ENCODE measurements at regions not wholly inside any gene's neighbourhood (a gene's known extent, or its start where the extent isn't known, plus 50 kb on each side); places are given as distances from the start of the nearest gene placed in this dataset.

DNA sequence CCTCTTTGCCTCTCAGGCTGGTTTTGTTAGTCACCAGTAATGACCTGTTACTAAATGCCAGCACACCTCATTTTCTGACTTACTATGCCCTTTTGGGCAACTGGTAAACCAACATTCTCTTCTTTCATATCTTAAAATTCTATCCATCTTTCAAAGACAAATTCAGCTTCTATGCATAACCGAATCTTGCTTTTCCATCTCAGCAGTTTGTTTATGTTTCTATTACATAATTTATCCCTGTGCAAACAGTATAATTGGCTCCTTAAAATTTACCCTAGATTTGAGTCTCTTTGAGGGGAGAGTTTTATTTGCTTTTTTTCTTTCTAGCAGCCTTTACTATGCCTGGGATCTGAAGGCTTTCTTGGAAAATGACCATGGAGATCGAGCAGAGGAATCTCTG is 58.5 kb upstream of the SIPA1L2 start:
- DNase-seq: no peak
- H3K27ac Mint-ChIP-seq: no peak overlapping the region
- H3K36me3 Mint-ChIP-seq (ENCODE audit: low read depth): no peaks in the 10 kb centered on the region
- H3K4me1 Mint-ChIP-seq (ENCODE audit: low read depth): no peaks in the 10 kb centered on the region
- TF ChIP-seq, protein P1, sequence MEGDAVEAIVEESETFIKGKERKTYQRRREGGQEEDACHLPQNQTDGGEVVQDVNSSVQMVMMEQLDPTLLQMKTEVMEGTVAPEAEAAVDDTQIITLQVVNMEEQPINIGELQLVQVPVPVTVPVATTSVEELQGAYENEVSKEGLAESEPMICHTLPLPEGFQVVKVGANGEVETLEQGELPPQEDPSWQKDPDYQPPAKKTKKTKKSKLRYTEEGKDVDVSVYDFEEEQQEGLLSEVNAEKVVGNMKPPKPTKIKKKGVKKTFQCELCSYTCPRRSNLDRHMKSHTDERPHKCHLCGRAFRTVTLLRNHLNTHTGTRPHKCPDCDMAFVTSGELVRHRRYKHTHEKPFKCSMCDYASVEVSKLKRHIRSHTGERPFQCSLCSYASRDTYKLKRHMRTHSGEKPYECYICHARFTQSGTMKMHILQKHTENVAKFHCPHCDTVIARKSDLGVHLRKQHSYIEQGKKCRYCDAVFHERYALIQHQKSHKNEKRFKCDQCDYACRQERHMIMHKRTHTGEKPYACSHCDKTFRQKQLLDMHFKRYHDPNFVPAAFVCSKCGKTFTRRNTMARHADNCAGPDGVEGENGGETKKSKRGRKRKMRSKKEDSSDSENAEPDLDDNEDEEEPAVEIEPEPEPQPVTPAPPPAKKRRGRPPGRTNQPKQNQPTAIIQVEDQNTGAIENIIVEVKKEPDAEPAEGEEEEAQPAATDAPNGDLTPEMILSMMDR (IDR thresholded peaks at IDR 0.05): no peak
- H3K27me3 Mint-ChIP-seq (ENCODE audit: insufficient read depth): peaks cover 2% of the 10 kb centered on the region; the same call in 1 of the 2 replicates
- H3K9me3 Mint-ChIP-seq: peaks cover 56% of the 10 kb centered on the region
- H3K4me3 Mint-ChIP-seq: no peak overlapping the region

DNA sequence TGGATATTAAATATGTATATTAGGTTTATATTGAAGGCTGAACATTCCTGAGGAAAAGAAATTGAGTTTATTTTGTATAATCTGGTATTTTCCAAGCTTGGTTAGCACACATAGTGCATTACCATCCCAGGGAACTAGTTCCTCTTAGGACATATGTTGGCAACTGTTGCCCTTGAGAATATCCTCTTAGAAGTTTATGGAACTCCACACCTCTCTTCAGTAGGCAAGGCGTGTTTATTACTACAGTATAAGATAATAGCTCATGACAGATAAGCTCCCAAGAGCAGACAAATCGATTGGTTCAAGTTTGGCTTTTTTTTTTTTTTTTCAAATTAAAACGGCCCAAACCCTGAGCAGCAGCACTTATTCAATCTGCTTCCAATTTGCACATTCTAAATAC is 59.8 kb upstream of the SIPA1L2 start:
- no peak overlapping the region for H3K4me3 Mint-ChIP-seq
- H3K4me1 Mint-ChIP-seq (ENCODE audit: low read depth): no peaks in the 10 kb centered on the region
- no peaks in the 10 kb centered on the region for H3K36me3 Mint-ChIP-seq (ENCODE audit: low read depth)
- peaks cover 62% of the 10 kb centered on the region for H3K9me3 Mint-ChIP-seq
- H3K27ac Mint-ChIP-seq: no peak overlapping the region
- TF ChIP-seq, protein P1 (IDR thresholded peaks at IDR 0.05): no peak
- H3K27me3 Mint-ChIP-seq (ENCODE audit: insufficient read depth): peaks cover 2% of the 10 kb centered on the region; the same call in 1 of the 2 replicates
- DNase-seq: no peak

DNA sequence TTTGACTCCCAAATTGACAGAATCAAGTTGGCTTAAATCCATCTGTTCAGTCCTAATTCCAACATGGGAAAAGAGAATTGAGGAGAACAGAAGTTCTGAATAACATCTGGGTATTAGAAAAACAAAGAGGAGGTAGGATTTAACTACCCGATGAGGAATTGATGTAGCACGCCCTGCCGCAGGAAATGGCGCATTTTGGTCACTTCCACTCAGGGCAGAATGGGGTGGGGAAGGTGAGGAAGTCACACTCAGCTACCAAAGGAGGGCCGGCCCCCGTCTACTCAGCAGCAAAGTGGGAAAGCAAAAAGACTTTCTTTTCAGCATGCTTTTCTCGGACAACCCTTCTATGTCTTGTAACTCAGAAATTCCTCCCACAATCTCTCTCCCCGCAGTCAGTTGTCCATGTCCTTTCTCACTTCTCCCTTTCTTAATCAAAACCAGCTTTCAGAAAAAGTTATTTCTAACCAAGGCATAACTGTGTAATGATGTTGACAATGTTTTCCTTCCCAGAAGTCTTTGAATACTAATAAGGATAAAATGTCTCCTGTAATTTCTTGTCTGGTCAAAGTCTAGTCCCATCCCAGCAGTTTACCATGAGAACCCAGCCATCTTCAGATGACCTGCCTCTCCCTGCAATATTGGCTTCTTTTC is 60.5 kb upstream of the SIPA1L2 start:
- Mint-ChIP-seq H3K27me3 (ENCODE audit: insufficient read depth) (peaks cover 2% of the 10 kb centered on the region; the same call in 1 of the 2 replicates), H3K4me3 (no peak overlapping the region), H3K27ac (no peak overlapping the region), H3K4me1 (ENCODE audit: low read depth) (no peaks in the 10 kb centered on the region), H3K9me3 (peaks cover 65% of the 10 kb centered on the region), H3K36me3 (ENCODE audit: low read depth) (no peaks in the 10 kb centered on the region)
- TF ChIP-seq, protein P1 (IDR thresholded peaks at IDR 0.05): no peak
- DNase-seq: no peak

DNA sequence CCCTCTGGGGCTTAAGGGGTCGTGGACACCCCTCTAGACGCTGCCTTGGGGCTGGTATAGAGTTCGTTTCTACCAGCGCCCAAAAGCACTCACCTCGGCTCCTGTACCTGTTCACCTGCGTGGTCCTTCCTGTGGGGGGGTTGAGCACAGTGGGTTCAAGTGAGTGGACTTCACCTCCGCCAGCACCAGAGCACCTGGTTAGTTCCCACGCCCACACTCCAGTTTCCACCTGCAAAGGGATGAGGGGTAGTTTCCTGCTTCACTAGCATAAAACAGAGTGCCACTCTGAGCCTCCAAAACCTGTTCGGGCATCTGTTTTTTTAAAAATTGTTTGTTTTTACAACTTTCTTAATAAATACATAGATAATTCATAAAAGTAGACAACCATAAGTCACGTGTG is 64.5 kb upstream of the SIPA1L2 start:
- Mint-ChIP-seq H3K4me3 (no peak overlapping the region), H3K4me1 (ENCODE audit: low read depth) (no peaks in the 10 kb centered on the region), H3K36me3 (ENCODE audit: low read depth) (no peaks in the 10 kb centered on the region), H3K27ac (no peak overlapping the region), H3K9me3 (peaks cover 51% of the 10 kb centered on the region), H3K27me3 (ENCODE audit: insufficient read depth) (no peaks in the 10 kb centered on the region; the same call in none of the 2 replicates)
- DNase-seq: no peak
- TF ChIP-seq, protein P1 (IDR thresholded peaks at IDR 0.05): no peak

DNA sequence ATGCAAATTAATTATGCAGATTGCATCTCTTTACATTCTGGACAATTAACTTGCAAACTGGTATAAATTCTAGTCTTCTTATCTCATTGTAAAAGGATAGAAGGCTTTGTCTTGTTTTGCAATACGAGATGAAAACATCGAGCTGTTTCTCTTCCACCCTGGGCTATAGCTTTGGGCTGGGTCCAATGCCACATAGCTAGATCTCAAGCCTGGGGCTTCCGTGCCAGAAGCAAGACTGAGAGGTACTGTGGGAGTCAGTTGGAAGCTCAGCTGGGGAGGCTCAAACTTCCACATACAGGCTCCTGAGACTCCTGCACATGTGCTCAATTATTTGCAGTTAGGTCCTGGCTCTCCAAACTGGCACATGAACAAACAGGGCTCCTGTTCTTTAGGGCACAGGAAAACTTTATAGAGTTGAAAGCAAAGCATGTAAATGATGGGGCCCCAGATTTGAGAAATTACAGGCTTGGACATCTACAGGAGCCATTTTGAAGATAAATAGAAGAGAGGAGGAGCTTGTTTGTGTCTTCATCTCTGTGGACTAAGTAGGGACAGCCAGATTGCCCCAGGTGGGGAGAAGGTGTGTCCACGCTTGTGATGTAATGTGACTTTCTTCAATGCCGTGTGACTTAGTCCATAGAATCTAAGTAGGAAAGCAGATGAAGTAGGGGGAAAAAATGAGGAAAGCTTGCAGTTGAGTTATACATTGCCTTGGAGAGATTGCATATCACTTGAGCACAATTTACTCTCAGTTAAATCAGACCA is 65.9 kb upstream of the SIPA1L2 start:
- H3K27me3 Mint-ChIP-seq (ENCODE audit: insufficient read depth): no peaks in the 10 kb centered on the region; the same call in 1 of the 2 replicates
- H3K9me3 Mint-ChIP-seq: peaks cover 46% of the 10 kb centered on the region

More for the DNA sequence above, 65.9 kb upstream of the SIPA1L2 start:
- DNase-seq: no peak
- H3K4me1 Mint-ChIP-seq (ENCODE audit: low read depth): no peaks in the 10 kb centered on the region
- TF ChIP-seq, protein P1 (IDR thresholded peaks at IDR 0.05): no peak
- H3K27ac Mint-ChIP-seq: no peak overlapping the region
- no peak overlapping the region for H3K4me3 Mint-ChIP-seq
- H3K36me3 Mint-ChIP-seq (ENCODE audit: low read depth): no peaks in the 10 kb centered on the region
